GM10248 (cell line): ENCODE measurements at regions not wholly inside any gene's neighbourhood (a gene's known extent, or its start where the extent isn't known, plus 50 kb on each side); places are given as distances from the start of the nearest gene placed in this dataset.

Experiments used
- CTCF ChIA-PET: fragments of 300-600 bp; sonication (Branson Sonifier 250); formaldehyde crosslinking; extraction: SDS; loops from one replicate; lab custom pipeline; 2021; ENCODE audit warnings: antibody characterized with exemption; lab: Yijun Ruan, JAX
- POLR2A ChIA-PET: fragments of 350-650 bp; sonication (Branson Sonifier 250); formaldehyde crosslinking; extraction: SDS; loops from one replicate; lab custom pipeline; 2020; ENCODE audit warnings: antibody characterized with exemption; lab: Yijun Ruan, JAX
- DNase-seq: peaks from one replicate; pipeline ENCODE4 v3.0.0; 2012; ENCODE audit errors: extremely low spot score
- CTCF ChIP-seq: IDR thresholded peaks from 2 replicates; pipeline ENCODE4 v1.5.1; 2012; ENCODE audit warnings: mild to moderate bottlenecking, low read depth; ENCODE audit errors: extremely low read depth, missing control alignments, control extremely low read depth

- ChIA-PET CTCF (no interaction called here), POLR2A (no interaction called here)
- no peak for TF ChIP-seq CTCF
- no peak for DNase-seq
These were observed 173.8 kb upstream of the RAD23B start for GRCh38 chr9:107109324-107109723.

- CTCF ChIA-PET: no interaction called here
- DNase-seq: no peak
- POLR2A ChIA-PET: no interaction called here
- no peak for TF ChIP-seq CTCF
These were observed 172.9 kb upstream of the RAD23B start for GRCh38 chr9:107110153-107110552.

GRCh38 chr9:107112707-107113243, 170.3 kb upstream of the RAD23B start:
- ChIA-PET POLR2A (no interaction called here), CTCF (interaction anchor here (1.5 kb wide), 1 partner anchor 25 kb away, joined by 4 read pairs; no protein-coding TSS in a partner anchor)
- no peak for TF ChIP-seq CTCF
- peak; percentile 24 for DNase-seq

- no peak for TF ChIP-seq CTCF
- CTCF ChIA-PET: interaction anchor here (0.8 to 1.9 kb wide), 3 partner anchors 14 to 30 kb away, joined by 3 to 4 read pairs (median 3); no protein-coding TSS in a partner anchor
- POLR2A ChIA-PET: no interaction called here
- no peak for DNase-seq
These were observed 164.0 kb upstream of the RAD23B start for GRCh38 chr9:107118863-107119624.

GRCh38 chr9:107119735-107120134, 163.3 kb upstream of the RAD23B start:
- ChIA-PET CTCF (interaction anchor here (0.7 to 1.4 kb wide), 3 partner anchors 17 to 29 kb away, joined by 3 read pairs; no protein-coding TSS in a partner anchor), POLR2A (no interaction called here)
- TF ChIP-seq CTCF: no peak
- DNase-seq: no peak

- CTCF ChIA-PET: interaction anchor here (1.9 kb wide), 1 partner anchor 10 kb away, joined by 4 read pairs; no protein-coding TSS in a partner anchor
- TF ChIP-seq CTCF: no peak
- POLR2A ChIA-PET: no interaction called here
- no peak for DNase-seq
These were observed 159.7 kb upstream of the RAD23B start for GRCh38 chr9:107123389-107123788.
